ENCODE measurements at regions not wholly inside any gene's neighbourhood (a gene's known extent, or its start where the extent isn't known, plus 50 kb on each side); places are given as distances from the start of the nearest gene placed in this dataset.

DNA sequence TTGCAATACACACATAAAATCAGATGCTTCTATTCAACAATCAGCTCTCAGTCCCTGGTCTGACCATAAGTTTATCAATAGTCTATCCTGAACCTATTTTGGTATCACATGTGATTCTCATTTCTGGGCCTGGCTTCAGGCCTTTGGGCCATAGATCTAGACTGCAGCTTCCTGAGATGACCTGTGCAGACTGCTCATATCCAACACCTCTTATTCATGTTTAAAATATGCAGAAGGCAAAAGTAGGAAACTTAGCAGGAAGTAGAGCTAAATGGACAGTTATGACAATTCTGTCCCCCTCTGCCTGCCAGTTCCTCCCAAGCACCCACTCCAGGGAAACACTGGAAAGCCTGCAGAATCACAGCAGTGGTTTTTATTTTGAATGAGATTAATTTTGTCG, 53.3 kb downstream of the C7orf25 start:
- peak; percentile 70 for DNase-seq (ENCODE audit: low spot score)

DNA sequence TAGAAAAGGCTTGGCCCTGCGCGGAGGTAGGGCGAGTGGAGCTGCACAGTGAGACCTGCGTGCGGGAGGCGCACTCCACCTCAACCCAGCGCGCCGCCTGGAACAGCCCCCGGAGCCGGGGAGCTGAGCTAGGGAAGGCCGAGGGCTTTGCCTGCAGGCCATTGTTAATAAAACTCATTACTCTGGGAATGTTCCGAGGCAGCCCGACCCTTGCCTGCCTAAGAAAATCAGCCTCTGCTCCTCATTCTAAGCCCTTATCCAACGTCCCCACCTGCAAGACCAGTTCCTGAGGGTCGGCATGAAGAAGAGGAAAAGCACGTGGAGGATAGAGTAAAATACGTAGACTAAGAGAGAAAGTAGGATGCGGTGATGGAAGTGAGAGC, 55.3 kb downstream of the C7orf25 start:
- no peak for DNase-seq (ENCODE audit: low spot score)

DNA sequence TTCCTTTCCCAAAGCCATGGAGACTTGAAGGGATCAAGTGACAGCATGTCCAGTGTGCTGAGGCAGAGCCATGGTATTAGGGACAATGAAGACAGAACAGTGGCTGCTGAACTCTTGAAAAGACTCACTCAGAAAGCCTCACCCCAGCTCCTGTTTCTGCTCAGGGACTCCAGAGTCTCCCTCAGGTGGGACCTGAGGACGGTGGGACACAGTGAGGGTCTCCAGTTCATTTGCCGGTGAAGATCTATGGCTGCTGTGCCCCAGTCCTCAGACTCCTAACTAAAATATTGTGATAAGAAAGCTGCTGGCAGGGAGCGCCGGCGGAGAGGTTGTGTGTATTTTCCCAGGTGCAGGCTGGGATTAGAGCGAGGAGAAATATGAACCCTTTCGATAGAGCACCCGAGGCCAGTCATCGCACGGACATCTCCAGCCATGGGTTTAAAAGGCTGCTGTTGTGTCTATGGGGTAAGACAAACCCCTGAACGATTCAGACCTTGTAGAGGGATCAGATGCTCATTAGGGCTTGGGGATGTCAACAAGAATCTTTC, 57.2 kb downstream of the C7orf25 start:
- DNase-seq (ENCODE audit: low spot score), result no peak

DNA sequence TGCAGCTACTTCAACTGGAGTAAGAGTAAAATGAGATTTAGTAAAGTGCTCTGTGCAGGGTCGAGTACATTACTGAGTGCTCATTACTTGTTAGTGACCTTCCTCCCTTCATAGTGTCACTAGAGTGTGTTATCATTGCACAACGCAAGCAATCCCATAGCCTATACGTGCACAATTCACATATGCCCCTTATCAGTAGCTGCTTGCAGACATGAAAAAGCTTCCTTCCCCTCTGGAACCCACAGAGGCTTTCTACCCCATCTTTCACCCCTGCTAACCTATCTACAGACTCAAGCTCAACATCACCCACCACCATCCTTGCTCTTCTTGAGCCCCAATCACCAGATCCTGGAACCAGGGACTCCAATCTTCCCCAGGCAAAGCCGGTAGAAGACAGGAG, 59.3 kb downstream of the C7orf25 start:
- DNase-seq (ENCODE audit: low spot score), result no peak

DNA sequence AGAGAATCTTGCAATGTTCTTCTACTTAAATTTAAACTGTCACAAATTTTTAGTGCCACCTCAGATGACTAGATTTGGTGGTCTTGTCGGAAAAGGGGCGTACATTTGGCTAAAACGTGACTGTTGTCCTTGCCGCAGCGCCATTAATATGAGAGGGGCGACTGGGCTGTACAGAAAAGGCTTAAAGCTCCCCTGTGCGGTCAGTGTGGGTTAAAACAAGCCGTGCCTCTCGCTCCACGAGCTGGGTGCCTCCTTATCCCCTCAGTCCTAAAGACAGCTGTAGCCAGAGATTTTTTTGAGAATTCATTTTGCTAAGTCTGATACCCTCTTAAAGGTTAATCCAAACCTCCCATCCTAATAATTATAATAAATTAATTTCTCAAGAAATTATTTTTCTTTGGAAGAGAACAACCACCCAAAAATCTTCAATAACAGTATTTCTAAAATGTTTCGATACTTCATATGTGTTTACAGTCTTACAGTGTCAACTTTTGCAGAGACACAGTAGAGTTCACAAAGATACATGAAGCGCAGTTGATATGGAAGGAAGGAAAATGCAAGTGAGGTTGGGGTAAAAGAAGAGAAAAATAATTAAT, 68.6 kb downstream of the C7orf25 start:
- peak; percentile 57 for DNase-seq (ENCODE audit: low spot score)

DNA sequence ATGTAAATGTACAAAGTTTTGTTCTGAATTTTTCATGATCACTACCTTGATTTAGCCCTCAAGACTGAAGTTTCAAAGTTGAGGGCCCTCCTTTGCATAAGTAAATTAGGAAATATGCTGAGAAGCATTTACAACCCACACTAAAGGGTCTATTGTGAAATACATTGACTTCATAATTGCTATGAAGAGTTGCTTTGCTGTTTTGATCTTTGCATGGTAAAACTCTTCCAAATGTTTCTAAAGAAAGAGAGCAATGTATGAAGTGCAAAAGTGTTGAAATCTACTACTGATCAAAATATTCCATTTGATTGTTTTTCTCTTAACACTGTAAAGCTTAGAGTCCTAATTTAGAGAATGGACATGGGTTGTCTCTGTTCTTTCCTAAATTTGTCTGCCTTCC, 77.2 kb downstream of the C7orf25 start:
- DNase-seq (ENCODE audit: low spot score), result no peak

DNA sequence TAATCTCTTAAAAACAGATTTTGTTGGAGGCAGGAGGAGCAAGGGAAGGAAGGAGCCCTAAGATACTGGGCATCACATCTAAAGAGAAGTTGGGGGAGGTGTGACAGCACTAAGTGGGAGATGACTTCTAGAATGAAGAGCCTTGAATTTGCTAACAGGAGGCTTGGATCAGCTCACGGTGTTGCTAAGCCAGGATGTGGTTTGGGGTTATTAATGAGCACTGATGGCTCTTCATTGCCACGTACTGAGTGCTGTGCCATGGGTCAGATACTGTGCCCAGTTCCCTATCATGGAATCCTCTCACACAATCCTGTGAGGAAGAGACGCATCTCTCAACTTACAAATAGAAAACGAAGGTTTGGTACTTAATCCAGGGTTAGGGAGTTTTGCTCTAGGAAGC, 78.5 kb downstream of the C7orf25 start:
- DNase-seq (ENCODE audit: low spot score), result no peak

DNA sequence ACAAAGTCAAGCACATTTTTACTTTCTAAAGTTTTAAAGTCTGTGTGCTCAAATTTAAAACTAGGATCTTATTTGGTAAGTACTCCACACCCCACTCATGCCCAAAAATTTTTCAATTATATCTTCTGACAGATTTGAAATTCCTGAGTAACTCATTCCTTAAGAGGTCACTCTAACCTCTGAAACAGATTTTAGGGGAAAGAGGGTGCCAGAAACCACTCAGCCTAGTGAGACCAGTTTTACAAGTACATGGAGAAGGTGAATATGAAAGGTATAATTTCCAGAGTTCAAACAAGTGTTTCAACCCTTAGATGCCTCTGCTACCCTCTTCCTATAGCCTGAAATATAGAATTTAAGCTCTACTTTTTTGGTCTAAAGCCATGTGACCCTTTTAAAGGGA, 79.2 kb downstream of the C7orf25 start:
- DNase-seq (ENCODE audit: low spot score), result no peak

DNA sequence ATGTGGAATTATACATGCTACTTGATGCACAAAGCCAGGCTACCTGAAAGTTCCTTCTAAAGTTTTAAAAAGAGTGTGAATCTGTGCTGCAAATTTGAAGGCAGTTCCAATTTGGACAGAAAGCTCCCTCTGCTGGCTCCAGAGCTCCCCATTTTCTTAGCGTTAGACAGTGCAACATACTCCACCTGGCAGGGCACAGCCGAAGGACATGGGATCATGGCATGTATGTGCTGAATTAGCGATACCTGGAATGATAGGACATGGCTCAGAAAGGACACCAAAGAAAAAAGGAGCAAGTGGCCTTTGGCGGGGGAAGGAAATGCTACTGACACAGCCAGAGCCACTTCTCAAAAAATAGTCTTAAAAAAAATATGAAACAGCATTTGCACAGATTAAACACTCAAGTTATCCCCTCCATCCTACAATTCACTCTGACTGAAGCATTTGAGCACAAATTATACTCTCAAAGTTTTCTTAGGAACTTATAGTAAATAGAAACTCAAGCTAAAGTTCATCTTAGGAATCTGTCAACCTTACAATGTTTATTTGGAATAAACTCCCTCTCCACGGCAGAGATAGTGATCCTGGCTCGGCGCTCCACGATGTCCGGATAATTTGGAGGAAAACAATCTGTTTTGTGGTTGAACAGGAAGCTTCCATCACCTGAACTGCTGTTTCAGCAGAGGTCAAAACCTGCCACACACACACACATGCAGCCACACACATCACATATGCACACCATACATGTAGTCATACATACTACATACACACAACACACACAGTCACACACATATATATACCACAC, 80.0 kb downstream of the C7orf25 start:
- peak; percentile 16 for DNase-seq (ENCODE audit: low spot score)

DNA sequence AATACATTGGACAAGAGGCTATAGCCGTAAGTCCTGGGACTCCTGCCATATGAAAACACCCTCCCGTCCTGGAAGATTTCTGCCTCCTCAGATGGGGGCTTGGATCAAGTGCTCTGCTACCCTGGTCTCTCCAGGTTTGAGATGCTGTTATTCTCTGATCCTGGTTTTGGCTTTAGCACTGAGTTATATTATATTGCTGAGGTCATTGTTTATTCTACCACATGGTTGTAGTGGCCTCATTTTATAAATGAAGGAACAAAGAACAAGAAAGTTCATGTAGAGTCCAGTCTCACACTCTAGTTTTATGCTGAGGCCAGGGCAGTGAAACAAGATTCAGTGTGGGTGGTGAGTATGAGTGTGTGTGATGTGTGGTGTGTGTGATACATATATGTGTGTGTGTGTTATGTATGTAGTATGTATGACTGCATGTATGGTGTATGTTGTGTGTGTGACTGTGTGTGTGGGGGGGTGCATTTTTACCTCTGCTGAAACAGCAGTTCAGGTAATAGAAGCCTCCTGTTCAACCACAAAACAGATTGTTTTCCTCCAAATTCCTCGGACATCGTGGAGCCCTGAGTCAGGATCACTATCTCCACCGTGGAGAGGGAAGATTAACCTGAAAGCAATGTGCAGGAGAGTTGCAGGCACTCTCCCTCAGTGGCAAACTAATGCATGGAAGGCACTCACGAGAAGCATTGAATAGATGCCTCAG, 80.7 kb downstream of the C7orf25 start:
- no peak for DNase-seq (ENCODE audit: low spot score)

DNA sequence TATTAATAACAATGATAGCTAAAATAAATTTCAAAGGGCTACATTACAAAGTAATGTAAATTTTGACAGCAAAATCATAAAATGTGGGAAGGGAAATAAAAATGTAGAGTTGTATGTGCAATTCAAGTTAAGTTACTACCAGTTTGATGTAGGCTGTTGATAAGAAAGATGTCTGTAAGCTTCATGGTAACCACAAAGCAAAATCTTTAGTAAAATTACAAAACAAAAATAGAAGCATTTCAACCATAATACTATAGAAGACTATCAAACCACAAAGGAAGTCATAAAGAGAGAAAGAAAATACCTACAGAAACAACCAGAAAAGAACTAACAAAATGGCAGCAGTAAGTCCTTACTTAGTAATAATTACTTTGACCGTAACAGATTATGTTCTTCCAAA, 99.1 kb downstream of the C7orf25 start:
- no peak for DNase-seq (ENCODE audit: low spot score)

DNA sequence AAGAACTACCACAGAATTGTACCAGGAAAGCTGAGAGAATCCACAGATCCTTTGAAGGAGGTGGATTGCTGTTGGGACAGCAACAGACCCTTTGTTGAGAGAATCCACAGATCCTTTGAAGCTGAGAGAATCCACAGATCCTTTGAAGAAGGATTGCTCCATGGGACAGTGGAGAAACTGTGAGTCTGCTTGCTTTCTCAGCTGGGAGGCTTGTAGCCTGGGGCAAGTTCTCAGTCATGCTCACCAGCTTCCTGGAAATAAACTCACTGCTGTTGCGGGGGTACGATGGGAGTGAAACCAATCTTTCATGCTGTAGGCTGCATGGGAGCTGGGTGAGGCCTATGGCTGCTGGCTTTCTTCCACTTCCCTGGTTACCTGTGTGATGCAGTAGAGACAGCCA, 106.3 kb downstream of the C7orf25 start:
- no peak for DNase-seq (ENCODE audit: low spot score)

DNA sequence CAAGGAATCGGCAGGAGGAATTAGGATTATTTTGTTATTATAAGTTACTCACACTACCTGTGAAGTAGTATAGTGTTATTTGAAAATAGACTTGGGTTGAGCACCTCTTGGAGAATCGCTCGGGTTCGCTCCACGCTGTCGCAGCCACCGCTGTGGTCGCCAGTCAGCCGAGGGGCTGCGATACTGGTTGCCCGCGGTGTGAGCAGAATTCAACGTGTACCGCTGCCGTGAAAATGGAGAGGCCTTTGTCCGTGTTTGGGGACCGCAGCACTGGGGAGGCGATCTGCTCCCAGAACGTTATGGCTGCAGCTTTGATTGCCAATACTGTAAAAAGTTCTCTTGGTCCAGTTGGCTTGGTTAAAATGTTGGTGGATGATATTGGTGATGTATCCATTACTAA, 117.2 kb downstream of the C7orf25 start:
- no peak for DNase-seq (ENCODE audit: low spot score)

DNA sequence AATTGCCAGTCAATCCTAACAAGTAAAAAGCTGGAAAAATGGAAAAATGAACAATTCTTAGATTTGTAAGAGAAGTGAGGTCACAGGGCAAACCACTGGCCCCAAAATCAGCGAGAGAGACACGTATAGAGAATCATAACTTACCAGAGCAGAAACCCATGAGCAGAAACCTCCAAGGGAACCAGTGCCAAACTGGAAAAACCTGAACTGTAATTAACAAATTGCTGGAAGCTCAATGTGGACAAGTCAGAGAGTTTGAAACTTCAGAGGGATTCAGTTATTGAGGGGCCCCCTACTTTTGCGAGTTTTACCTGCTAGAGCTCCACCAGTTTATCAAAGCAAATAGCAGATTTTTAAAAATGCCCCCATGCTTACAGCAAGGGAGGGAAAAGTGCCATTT, 119.0 kb downstream of the C7orf25 start:
- DNase-seq (ENCODE audit: low spot score), result no peak

DNA sequence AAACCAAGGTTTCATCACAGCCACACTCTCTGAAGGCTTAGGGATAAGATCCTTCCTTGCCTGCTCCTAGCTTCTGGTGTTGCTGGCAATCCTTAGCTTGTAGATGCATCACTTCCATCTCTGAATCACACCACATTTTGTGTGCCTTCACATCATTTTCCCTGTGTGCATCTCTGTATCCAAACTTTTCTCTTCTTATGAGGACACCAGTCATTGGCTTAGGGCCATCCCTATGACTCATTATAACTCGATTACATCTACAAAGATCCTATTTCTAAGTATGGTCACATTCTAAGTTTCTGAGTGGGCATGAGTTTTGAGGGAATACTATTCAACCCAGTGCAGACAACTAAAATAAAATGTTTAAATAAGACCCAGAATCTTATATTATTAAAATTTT, 121.7 kb downstream of the C7orf25 start:
- DNase-seq (ENCODE audit: low spot score), result no peak

DNA sequence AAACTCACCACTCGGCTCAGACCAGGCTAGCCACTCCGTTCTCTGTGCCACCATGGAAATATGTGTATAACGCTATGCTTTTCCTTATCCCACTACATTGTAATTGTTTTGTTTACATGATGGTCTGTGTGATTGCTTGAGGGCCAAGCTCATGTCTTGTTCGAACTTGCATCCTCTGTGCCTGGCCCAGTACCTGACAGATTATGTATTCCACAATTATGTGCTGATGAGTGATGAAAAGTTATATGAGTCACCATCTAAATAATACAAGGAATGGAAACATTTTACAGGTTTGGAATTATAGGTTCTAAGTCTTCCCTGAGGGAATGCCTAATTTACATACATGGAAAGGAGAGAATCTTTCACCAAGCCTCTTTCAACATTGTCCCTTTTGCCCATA, 137.4 kb downstream of the C7orf25 start:
- DNase-seq (ENCODE audit: low spot score), result no peak

DNA sequence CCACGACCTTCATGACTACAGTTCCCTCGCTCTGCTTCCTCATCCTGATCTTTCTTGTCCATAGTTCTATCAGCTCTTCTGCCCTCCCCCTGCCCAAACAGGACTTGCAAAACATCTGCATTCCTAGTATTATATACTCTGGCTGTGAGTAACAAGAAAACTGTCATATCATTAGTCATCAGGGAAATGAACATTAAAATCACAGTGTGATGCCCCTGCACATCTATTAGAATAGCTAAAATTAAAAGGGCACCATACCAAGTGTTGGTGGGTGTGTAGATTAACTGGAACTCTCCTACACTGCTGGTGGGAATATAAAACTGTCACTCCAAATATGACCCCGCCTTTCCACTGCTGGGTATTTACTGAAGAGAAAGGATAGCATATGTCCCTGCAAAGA, 141.8 kb downstream of the C7orf25 start:
- DNase-seq (ENCODE audit: low spot score), result no peak

DNA sequence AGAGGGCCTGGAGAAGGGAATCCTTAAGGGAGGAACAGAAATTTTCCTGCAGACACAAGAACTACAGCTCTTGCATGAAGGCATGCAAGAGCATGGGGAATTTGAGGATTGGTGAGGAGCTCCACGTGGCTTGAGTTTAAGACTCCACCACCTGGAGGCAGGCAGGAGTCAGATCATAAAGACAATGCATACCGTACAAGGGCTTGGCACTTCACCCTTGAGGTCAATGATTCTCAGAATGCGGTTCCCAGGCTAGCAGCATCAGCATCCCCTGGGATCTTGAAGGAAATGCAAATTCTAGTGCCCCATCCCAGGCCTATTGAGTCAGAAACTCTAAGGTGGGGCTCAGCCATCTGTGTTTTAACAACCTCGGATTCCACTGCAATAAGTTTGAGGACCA, 143.8 kb downstream of the C7orf25 start:
- DNase-seq (ENCODE audit: low spot score), result no peak

DNA sequence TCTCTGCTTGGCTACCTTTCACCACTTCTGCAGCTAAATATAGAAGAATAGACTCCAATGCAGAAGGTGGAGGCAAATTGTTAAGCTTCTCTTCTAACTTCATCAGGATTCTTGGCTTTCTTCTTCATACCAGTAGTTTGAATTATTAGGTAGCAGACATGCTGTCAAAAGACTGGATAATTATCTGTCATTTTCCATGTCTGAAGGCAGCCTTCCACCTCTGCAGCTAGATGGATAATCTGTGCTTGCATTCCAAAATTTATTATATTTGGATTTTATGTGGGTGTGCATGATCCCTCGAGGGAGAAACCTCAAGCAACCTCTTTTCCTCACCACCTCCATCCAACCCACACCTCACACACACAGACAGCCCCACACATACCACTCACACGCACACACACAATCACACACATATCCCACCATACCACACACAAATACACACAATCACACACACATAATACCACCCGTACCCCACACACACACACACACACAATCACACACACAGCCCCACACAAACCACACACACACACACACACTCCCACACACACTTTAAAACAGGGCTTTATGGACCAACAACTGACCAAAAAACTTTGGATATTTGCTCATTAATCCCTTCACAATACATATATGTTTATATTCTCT, 145.0 kb downstream of the C7orf25 start:
- DNase-seq (ENCODE audit: low spot score), result no peak

DNA sequence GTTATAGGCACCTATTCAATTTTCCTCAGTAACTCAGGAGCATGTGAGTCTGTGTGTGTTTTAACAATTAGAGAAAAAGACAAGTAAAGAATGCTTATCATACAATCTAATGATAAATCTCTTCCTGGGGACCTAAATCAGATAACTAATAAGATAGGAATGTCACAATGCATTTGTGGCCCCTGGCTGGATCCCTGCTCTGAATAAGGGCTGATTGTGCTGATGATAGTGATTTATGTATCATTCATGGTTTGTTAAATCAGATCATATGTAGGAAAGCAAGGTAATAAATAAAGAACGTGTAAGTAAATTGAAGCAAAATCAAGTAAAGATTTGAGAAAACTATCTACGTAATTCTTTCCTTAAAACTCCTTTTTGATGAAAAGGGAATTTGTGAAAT, 145.9 kb downstream of the C7orf25 start:
- DNase-seq (ENCODE audit: low spot score), result no peak

DNA sequence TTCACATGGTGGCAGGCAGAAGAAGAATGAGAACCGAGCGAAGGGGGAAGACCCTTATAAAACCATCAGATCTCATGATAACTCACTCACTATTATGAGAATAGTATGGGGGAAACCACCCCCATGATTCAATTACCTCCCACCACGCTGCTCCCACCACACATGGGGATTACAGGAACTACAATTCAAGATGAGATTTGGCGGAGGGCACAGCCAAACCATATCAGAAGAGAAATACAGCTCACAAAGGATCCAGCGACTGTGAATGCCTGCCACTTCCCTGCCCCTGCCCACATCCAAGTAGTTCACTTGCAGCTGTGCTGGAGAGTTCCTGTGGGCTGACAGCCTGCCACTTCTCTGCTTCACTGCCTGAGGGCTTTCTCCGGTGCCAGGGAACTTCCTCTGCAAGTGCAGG, 148.7 kb downstream of the C7orf25 start:
- no peak for DNase-seq (ENCODE audit: low spot score)

DNA sequence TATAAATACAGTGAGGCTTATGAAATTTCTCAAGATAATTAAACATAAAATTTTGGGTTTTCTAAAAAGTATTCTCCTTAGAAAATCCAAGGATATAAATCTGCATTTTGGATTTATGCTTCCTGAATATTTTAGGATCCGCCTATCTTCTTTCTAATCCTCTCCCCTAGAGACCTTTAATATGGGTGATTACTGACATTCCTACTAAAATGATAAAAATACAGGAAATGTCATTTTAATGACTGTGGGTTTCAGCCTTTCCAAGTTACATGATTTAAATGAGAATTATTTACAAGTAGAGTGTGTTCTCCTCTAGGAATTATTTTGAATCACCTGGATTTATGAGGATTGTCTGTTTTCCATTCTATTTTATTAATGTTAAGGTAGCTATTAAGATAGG, 150.4 kb downstream of the C7orf25 start:
- DNase-seq (ENCODE audit: low spot score), result no peak

DNA sequence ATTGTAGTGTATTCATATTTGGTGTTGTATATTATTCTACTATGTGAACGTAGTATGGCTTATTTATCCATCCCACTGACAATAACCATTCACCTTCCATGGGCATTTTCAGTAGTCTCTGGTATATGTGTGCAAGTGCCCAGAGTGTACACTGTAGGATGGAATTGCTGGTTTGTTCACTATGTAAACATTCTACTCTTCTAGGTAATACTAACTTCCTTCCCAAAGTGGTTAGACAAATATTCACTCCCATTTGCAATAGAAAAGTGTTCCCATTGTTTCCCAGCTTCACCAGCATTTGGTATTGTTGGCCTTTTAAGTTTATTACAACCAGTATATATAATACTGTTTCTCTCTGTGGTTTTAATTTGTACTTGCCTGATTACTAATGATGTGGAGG, 153.7 kb downstream of the C7orf25 start:
- no peak for DNase-seq (ENCODE audit: low spot score)

All from kidney capillary endothelial cell (primary cell).